GM13976 (cell line): ENCODE measurements at regions not wholly inside any gene's neighbourhood (a gene's known extent, or its start where the extent isn't known, plus 50 kb on each side); places are given as distances from the start of the nearest gene placed in this dataset.

Experiments
- DNase-seq: peaks from one replicate; pipeline ENCODE4 v3.0.0; 2012; ENCODE audit warnings: low spot score
- CTCF ChIP-seq: IDR thresholded peaks from 2 replicates; pipeline ENCODE4 v1.5.1; 2012; ENCODE audit warnings: borderline replicate concordance, mild to moderate bottlenecking; ENCODE audit not compliant: insufficient read depth; ENCODE audit errors: extremely low read depth, missing control alignments, control extremely low read depth
- in situ Hi-C: fragments of 300-500 bp; cut with MboI; formaldehyde crosslinking; loops from one replicate; pipeline ENCODE4 v1.12.0; 2022; ENCODE audit warnings: low sequenced_read_pairs, mixed read lengths, inconsistent platforms; ENCODE audit not compliant: unreplicated experiment

DNA sequence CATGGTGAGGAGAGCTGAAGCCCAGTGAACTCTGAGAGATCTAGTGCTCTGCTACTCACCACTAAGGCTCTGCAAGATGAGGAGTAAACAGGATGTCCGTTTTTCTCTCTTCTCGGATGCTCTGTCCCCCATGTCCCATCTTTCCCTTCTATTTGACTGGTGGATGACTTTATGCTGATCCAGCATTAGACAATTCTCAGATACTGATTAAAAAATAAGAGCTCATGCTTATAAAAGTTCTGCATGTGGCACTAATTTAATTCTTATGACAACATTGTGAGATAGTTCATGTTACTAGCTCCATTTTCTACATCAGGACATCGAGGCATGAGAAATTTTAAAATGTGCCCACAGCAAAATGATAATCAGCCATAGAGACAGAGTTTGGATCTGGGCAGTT, 77.0 kb downstream of the HMHB1 start:
- in situ Hi-C loops = no loop called here
- no peak for DNase-seq
- no peak for TF ChIP-seq CTCF

DNA sequence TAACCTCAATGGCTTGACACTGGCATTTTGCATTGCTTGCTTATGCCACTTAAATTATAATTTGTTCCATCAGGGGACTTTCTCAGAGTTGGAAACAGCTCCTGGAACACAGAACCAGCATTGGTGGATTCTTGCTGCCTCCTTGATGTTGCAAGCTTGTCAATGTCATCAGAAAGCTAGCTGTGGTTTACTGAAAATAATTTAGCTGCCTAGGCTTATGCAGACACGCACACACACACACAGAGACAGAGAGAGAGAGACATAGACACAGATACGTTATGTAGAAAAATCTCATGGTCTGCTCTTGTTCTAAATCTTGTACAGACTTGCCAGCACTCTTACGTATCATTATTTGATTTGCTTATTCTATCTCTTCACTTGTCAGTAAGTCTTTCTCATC, 78.0 kb downstream of the HMHB1 start:
- no peak for TF ChIP-seq CTCF
- in situ Hi-C loops = no loop called here

GRCh38 chr5:143890487-143890886, 78.5 kb downstream of the HMHB1 start:
- in situ Hi-C loops = no loop called here
- no peak for DNase-seq
- no peak for TF ChIP-seq CTCF

More for the DNA sequence above, 78.0 kb downstream of the HMHB1 start:
- no peak for DNase-seq

GRCh38 chr5:143892271-143892670, 80.3 kb downstream of the HMHB1 start:
- in situ Hi-C loops = no loop called here
- no peak for TF ChIP-seq CTCF
- DNase-seq = no peak

DNA sequence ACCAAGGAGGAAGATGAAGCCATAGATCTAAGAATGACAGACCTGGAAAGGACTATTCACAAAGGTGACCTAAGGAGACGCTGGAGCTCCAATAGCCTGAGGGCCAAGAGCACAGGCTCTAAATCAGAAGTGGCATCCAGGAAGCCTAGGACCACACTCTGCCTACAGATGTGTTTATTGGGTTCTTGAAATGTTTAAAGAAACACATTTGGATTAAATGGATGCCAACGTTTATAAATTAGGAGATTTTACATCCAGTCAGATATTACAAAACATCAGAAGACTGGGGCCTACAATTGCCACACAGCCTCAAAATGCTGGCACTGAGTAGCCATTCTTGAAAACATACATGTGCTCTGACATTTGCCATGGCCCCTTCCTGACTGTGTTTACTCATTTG, 80.9 kb downstream of the HMHB1 start:
- in situ Hi-C loops = no loop called here
- no peak for TF ChIP-seq CTCF
- no peak for DNase-seq

- no peak for TF ChIP-seq CTCF
- in situ Hi-C loops = no loop called here
- no peak for DNase-seq
These were observed 81.7 kb downstream of the HMHB1 start for GRCh38 chr5:143893638-143894037.

- in situ Hi-C loops = no loop called here
- no peak for DNase-seq
- TF ChIP-seq CTCF = no peak
These were observed 84.6 kb downstream of the HMHB1 start for GRCh38 chr5:143896516-143896915.
